Adrenal gland (tissue), 5 donors: ENCODE measurements at regions not wholly inside any gene's neighbourhood (a gene's known extent, or its start where the extent isn't known, plus 50 kb on each side); places are given as distances from the start of the nearest gene placed in this dataset.

Source experiments
- POLR2A ChIP-seq, 2 donors: fragments of 450-650 bp; IDR thresholded peaks; one replicate each; pipeline ENCODE4 v1.6.1; 2017; ENCODE audit warnings: antibody characterized with exemption in 2 of 2, mild to moderate bottlenecking in 2 of 2, moderate library complexity in 1 of 2
- TF ChIP-seq, protein P1 (sequence below), 6 experiments: fragments of 450-650 bp in 4 of 6; fragments of 200-600 bp in 2 of 6; sonication (generic) in 1 of 6; IDR thresholded peaks; 1 replicate in 5 of 6; 2 replicates in 1 of 6; pipeline versions ENCODE4 v1.5.1 to v1.8.0; 2016 to 2021; ENCODE audit warnings: antibody characterized with exemption in 6 of 6, mild to moderate bottlenecking in 2 of 6, moderate library complexity in 1 of 6
- donor health status: DM: no; HTN: no; CAD: no.

DNA sequence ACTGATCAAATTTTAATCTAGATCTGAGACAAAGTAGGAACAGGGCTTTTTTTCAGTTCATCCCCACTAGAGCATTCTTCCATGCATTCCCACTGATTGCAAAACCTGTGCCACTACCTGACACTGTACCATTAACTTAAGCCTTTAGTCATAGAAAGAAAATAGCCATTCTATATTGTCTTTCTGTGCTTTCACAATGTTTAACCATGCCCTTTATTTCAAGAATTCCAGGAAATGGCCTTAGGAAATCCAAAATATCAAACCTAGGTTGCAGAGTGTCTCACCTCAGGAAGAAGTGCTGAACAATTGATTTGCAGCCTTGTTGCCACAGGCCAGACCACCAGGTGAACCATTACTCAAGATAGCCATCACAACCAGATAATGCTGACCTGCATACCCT is 56.2 kb upstream of the TGFBR2 start:
- no peak for TF ChIP-seq POLR2A (IDR thresholded peaks at IDR 0.05)
- TF ChIP-seq, protein P1, sequence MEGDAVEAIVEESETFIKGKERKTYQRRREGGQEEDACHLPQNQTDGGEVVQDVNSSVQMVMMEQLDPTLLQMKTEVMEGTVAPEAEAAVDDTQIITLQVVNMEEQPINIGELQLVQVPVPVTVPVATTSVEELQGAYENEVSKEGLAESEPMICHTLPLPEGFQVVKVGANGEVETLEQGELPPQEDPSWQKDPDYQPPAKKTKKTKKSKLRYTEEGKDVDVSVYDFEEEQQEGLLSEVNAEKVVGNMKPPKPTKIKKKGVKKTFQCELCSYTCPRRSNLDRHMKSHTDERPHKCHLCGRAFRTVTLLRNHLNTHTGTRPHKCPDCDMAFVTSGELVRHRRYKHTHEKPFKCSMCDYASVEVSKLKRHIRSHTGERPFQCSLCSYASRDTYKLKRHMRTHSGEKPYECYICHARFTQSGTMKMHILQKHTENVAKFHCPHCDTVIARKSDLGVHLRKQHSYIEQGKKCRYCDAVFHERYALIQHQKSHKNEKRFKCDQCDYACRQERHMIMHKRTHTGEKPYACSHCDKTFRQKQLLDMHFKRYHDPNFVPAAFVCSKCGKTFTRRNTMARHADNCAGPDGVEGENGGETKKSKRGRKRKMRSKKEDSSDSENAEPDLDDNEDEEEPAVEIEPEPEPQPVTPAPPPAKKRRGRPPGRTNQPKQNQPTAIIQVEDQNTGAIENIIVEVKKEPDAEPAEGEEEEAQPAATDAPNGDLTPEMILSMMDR (IDR thresholded peaks at IDR 0.05): no peak
